OCI-LY1 (cell line): ENCODE measurements at regions not wholly inside any gene's neighbourhood (a gene's known extent, or its start where the extent isn't known, plus 50 kb on each side); places are given as distances from the start of the nearest gene placed in this dataset.

Experiments used
- CTCF ChIP-seq: fragments of 200-600 bp; sonication (generic), shearing (Covaris generic); IDR thresholded peaks from 2 replicates; pipeline ENCODE4 v1.5.1; 2017; ENCODE audit warnings: mild to moderate bottlenecking, antibody characterized with exemption, low read length, moderate library complexity, mixed read lengths
- EZH2 ChIP-seq: fragments of 200-600 bp; sonication (generic), shearing (Covaris generic); IDR thresholded peaks from 2 replicates; pipeline ENCODE4 v1.8.0; 2017; ENCODE audit warnings: borderline replicate concordance, mixed run types, mild to moderate bottlenecking, antibody characterized with exemption, low read length, moderate library complexity, mixed read lengths

- TF ChIP-seq EZH2 (no peak), CTCF (peak; percentile 46)
These were observed 74.0 kb upstream of the XYLT1 start for GRCh38 chr16:17544785-17545184.
